HepG2 (cell line): ENCODE measurements at regions not wholly inside any gene's neighbourhood (a gene's known extent, or its start where the extent isn't known, plus 50 kb on each side); places are given as distances from the start of the nearest gene placed in this dataset.

Source experiments
- ATAC-seq: fragments of 200-7000 bp; cut with Tn5 transposase; 3 replicates; pipeline ENCODE4 v1.9.1; 2020; ENCODE audit warnings: mild to moderate bottlenecking, moderate library complexity
- BruUV-seq: library from RNA; stranded (reverse); fragments of 400-500 nt; replicated peaks from 2 replicates; lab custom pipeline; 2021; lab: Mats Ljungman, UMichigan
- CTCF ChIA-PET: fragments of 300-600 bp; formaldehyde crosslinking; extraction: SDS; loops from one replicate; lab custom pipeline; 2021; ENCODE audit warnings: low total read pairs, inconsistent platforms, low intra/inter-chr PET ratio; lab: Yijun Ruan, JAX
- POLR2A ChIA-PET: fragments of 350-600 bp; sonication (Branson Sonifier 250); formaldehyde crosslinking; loops from one replicate; lab custom pipeline; 2020; ENCODE audit warnings: antibody characterized with exemption, inconsistent platforms; lab: Yijun Ruan, JAX
- DNase-seq: peaks from one replicate; pipeline ENCODE4 v3.0.0-alpha.2; 2015; ENCODE audit warnings: low spot score
- FAIRE-seq: peaks from 3 replicates; lab custom pipeline; 2011; peaks lifted over from hg19 to GRCh38; lab: Jason Lieb, UNC
- H2AFZ ChIP-seq: one replicate; pipeline ENCODE4 v1.6.1; 2011; ENCODE audit warnings: low read length, inconsistent platforms
- H3K27ac ChIP-seq: fragments of 300-600 bp; 3 replicates; pipeline ENCODE4 v1.8.0; 2011; ENCODE audit warnings: mixed run types, mild to moderate bottlenecking, mixed read lengths, low read length, inconsistent platforms; ENCODE audit not compliant: insufficient read depth; ENCODE audit errors: extremely low read length
- H3K27me3 ChIP-seq, 2 experiments: fragments of 200-600 bp in 1 of 2; 2 replicates in 1 of 2; 3 replicates in 1 of 2; pipeline versions ENCODE4 v1.6.0 to v1.8.0; 2011; ENCODE audit warnings: low read length in 2 of 2, mild to moderate bottlenecking in 2 of 2, moderate library complexity in 2 of 2, inconsistent platforms in 1 of 2; ENCODE audit not compliant: insufficient read depth in 2 of 2, control insufficient read depth in 1 of 2
- H3K36me3 ChIP-seq, 2 experiments: fragments of 200-600 bp in 1 of 2; replicated peaks in 1 of 2; 2 replicates in 1 of 2; 3 replicates in 1 of 2; pipeline versions ENCODE4 v1.5.1 to v1.8.0; 2011; ENCODE audit warnings: low read length in 2 of 2, inconsistent platforms in 1 of 2; ENCODE audit not compliant: insufficient read depth in 2 of 2, control insufficient read depth in 1 of 2
- H3K4me1 ChIP-seq: 2 replicates; pipeline ENCODE4 v1.5.1; 2012; ENCODE audit warnings: low read length, inconsistent platforms; ENCODE audit not compliant: insufficient read depth
- H3K4me2 ChIP-seq: 2 replicates; pipeline ENCODE4 v1.6.0; 2011; ENCODE audit warnings: low read depth, low read length, inconsistent platforms
- H3K4me3 ChIP-seq, 3 experiments: fragments of 200-600 bp in 1 of 3; sonication (generic), shearing (Covaris generic) in 1 of 3; replicated peaks in 1 of 3; 2 replicates each; pipeline ENCODE4 v1.5.1; 2011 to 2016; ENCODE audit warnings: low read length in 3 of 3, inconsistent platforms in 2 of 3, low read depth in 2 of 3, mild to moderate bottlenecking in 2 of 3, control low read depth in 1 of 3, mixed read lengths in 1 of 3; ENCODE audit not compliant: insufficient read depth in 1 of 3
- H3K79me2 ChIP-seq: one replicate; pipeline ENCODE4 v1.6.1; 2011; ENCODE audit warnings: low read length, inconsistent platforms; ENCODE audit not compliant: insufficient read depth
- H3K9ac ChIP-seq: 2 replicates; pipeline ENCODE4 v1.6.0; 2011; ENCODE audit warnings: mild to moderate bottlenecking, low read depth, low read length, inconsistent platforms; ENCODE audit not compliant: insufficient read depth
- H3K9me3 ChIP-seq: 2 replicates; pipeline ENCODE4 v1.5.1; 2012; ENCODE audit warnings: mild to moderate bottlenecking, low read length
- H4K20me1 ChIP-seq: 2 replicates; pipeline ENCODE4 v1.6.0; 2011; ENCODE audit warnings: inconsistent platforms, mild to moderate bottlenecking, low read length, moderate library complexity; ENCODE audit not compliant: insufficient read depth
- ATAD3A ChIP-seq: sonication (generic); formaldehyde crosslinking; IDR thresholded peaks from 2 replicates; pipeline ENCODE4 v1.4.0; 2020; ENCODE audit warnings: missing genetic modification reagents
- CHD2 ChIP-seq: IDR thresholded peaks from 2 replicates; pipeline ENCODE4 v1.6.1; 2011; ENCODE audit warnings: low read depth, low read length, improper control_type of control experiment
- EP300 ChIP-seq, 3 experiments: sonication (generic) in 1 of 3; formaldehyde crosslinking in 1 of 3; IDR thresholded peaks; 2 replicates each; pipeline versions ENCODE4 v1.5.1 to v1.6.1; 2011 to 2020; ENCODE audit warnings: low read depth in 2 of 3, low read length in 2 of 3, borderline replicate concordance in 1 of 3, improper control_type of control experiment in 1 of 3, mild to moderate bottlenecking in 1 of 3, missing genetic modification reagents in 1 of 3, moderate library complexity in 1 of 3
- GABPB1 ChIP-seq: IDR thresholded peaks from 2 replicates; pipeline ENCODE4 v1.6.1; 2016; ENCODE audit warnings: mild to moderate bottlenecking, missing genetic modification reagents, moderate library complexity, missing compliant biosample characterization
- GLMP ChIP-seq: sonication (generic); formaldehyde crosslinking; IDR thresholded peaks from 2 replicates; pipeline ENCODE4 v1.9.0; 2021; ENCODE audit warnings: missing genetic modification reagents, mild to moderate bottlenecking, borderline replicate concordance
- KDM4B ChIP-seq: sonication (generic); formaldehyde crosslinking; IDR thresholded peaks from 2 replicates; pipeline ENCODE4 v1.4.0; 2020; ENCODE audit warnings: missing genetic modification reagents
- KLF15 ChIP-seq: sonication (generic); formaldehyde crosslinking; IDR thresholded peaks from 2 replicates; pipeline ENCODE4 v1.8.1; 2023; ENCODE audit warnings: borderline replicate concordance, mild to moderate bottlenecking, inconsistent platforms, missing genetic modification reagents, mixed read lengths
- KLF16 ChIP-seq, 2 experiments: sonication (generic) in 1 of 2; formaldehyde crosslinking in 1 of 2; IDR thresholded peaks; 2 replicates each; pipeline versions ENCODE4 v1.6.1 to v1.8.0; 2016 to 2023; ENCODE audit warnings: missing genetic modification reagents in 2 of 2, missing compliant biosample characterization in 1 of 2
- MAF1 ChIP-seq: sonication (generic); formaldehyde crosslinking; IDR thresholded peaks from 2 replicates; pipeline ENCODE4 v1.5.0; 2020; ENCODE audit warnings: missing genetic modification reagents, borderline replicate concordance
- RORA ChIP-seq: sonication (generic); formaldehyde crosslinking; IDR thresholded peaks from 2 replicates; pipeline ENCODE4 v1.5.0; 2020; ENCODE audit warnings: mild to moderate bottlenecking, missing genetic modification reagents, moderate library complexity
- SP2 ChIP-seq: sonication (generic); formaldehyde crosslinking; IDR thresholded peaks from 2 replicates; pipeline ENCODE4 v1.5.1; 2020; ENCODE audit warnings: mild to moderate bottlenecking, missing genetic modification reagents
- YEATS4 ChIP-seq: sonication (generic); formaldehyde crosslinking; IDR thresholded peaks from 2 replicates; pipeline ENCODE4 v1.4.0; 2020; ENCODE audit warnings: missing genetic modification reagents, borderline replicate concordance
- ZBTB2 ChIP-seq: sonication (generic); formaldehyde crosslinking; IDR thresholded peaks from 2 replicates; pipeline ENCODE4 v1.8.0; 2022; ENCODE audit warnings: low read depth, missing genetic modification reagents
- ZFYVE20 ChIP-seq: sonication (generic); formaldehyde crosslinking; IDR thresholded peaks from 2 replicates; pipeline ENCODE4 v1.8.0; 2023; ENCODE audit warnings: low read depth, mild to moderate bottlenecking, moderate library complexity, missing genetic modification reagents, borderline replicate concordance
- ZNF256 ChIP-seq: sonication (generic); formaldehyde crosslinking; conservative IDR thresholded peaks from 2 replicates; pipeline ENCODE4 v1.4.0; 2020; ENCODE audit warnings: missing genetic modification reagents
- ZNF296 ChIP-seq: sonication (generic); formaldehyde crosslinking; conservative IDR thresholded peaks from 2 replicates; pipeline ENCODE4 v1.5.0; 2020; ENCODE audit warnings: mild to moderate bottlenecking, missing genetic modification reagents
- ZNF431 ChIP-seq: sonication (generic); formaldehyde crosslinking; IDR thresholded peaks from 2 replicates; pipeline ENCODE4 v1.9.0; 2022; ENCODE audit warnings: missing genetic modification reagents, low read depth, mild to moderate bottlenecking, borderline replicate concordance
- ZNF556 ChIP-seq: sonication (generic); formaldehyde crosslinking; IDR thresholded peaks from 2 replicates; pipeline ENCODE4 v1.4.0; 2020; ENCODE audit warnings: mild to moderate bottlenecking, missing genetic modification reagents, borderline replicate concordance
- ZNF737 ChIP-seq: sonication (generic); formaldehyde crosslinking; IDR thresholded peaks from 2 replicates; pipeline ENCODE4 v1.5.0; 2020; ENCODE audit warnings: missing genetic modification reagents, mild to moderate bottlenecking, borderline replicate concordance
- ZNF775 ChIP-seq: sonication (generic); formaldehyde crosslinking; IDR thresholded peaks from 2 replicates; pipeline ENCODE4 v1.4.0; 2020; ENCODE audit warnings: missing genetic modification reagents, mild to moderate bottlenecking, moderate library complexity, borderline replicate concordance
- in situ Hi-C: cut with HindIII; loops from 2 replicates; pipeline ENCODE4 v1.10.0; 2017; ENCODE audit warnings: low pct_unique_long_range_greater_than_20kb; ENCODE audit not compliant: extremely low pct_ligation_motif_present
- intact Hi-C: fragments of 100-400 bp; cut with micrococcal nuclease; formaldehyde crosslinking; loops from one replicate; pipeline ENCODE4 v1.10.0; 2022; ENCODE audit not compliant: unreplicated experiment

- no peak for DNase-seq
- BruUV-seq = no TSS peak
These were observed 906.0 kb upstream of the CDH10 start for GRCh38 chr5:25550793-25551192.

More at GRCh38 chr5:25550793-25551192, 906.0 kb upstream of the CDH10 start:
- Histone ChIP-seq H3K36me3 (no peaks in the 10 kb centered on the region), H3K4me2 (no peak overlapping the region), H3K9ac (no peak overlapping the region), H3K9me3 (peaks cover 5% of the 10 kb centered on the region), H3K4me1 (no peaks in the 10 kb centered on the region), H3K27me3 (no peaks in the 10 kb centered on the region), H3K79me2 (no peaks in the 10 kb centered on the region), H2AFZ (no peak overlapping the region), H3K4me3 (no peak overlapping the region), H3K27ac (no peak overlapping the region), H4K20me1 (no peaks in the 10 kb centered on the region)
- intact Hi-C loops = no loop called here
- TF ChIP-seq GLMP (CRISPR knock-in tag) (no peak), ZNF296 (CRISPR knock-in tag) (no peak), EP300 (IDR thresholded peaks at IDR 0.05; ENCODE audit: low read depth in 2 of 2, low read length in 2 of 2) (no peak), EP300 (CRISPR knock-in tag; IDR thresholded peaks at IDR 0.05; ENCODE audit: borderline replicate concordance) (no peak), KLF15 (CRISPR knock-in tag) (no peak), GABPB1 (CRISPR knock-in tag) (no peak), MAF1 (CRISPR knock-in tag) (no peak), ATAD3A (no peak), ZBTB2 (CRISPR knock-in tag) (no peak), ZFYVE20 (CRISPR knock-in tag) (no peak), SP2 (no peak), ZNF737 (CRISPR knock-in tag) (no peak), ZNF256 (CRISPR knock-in tag) (no peak), ZNF775 (CRISPR knock-in tag) (no peak), CHD2 (no peak), ZNF431 (CRISPR knock-in tag) (no peak), YEATS4 (CRISPR knock-in tag) (no peak), KDM4B (CRISPR knock-in tag) (no peak), ZNF556 (CRISPR knock-in tag) (no peak), KLF16 (CRISPR knock-in tag; IDR thresholded peaks at IDR 0.05) (no peak), RORA (CRISPR knock-in tag) (no peak)
- POLR2A ChIA-PET = no interaction called here
- CTCF ChIA-PET = no interaction called here
- ATAC-seq (no peak), FAIRE-seq (no peak)
- in situ Hi-C loops = no loop called here
